ENCODE measurements at regions not wholly inside any gene's neighbourhood (a gene's known extent, or its start where the extent isn't known, plus 50 kb on each side); places are given as distances from the start of the nearest gene placed in this dataset.

- Histone ChIP-seq H3K4me1 (ENCODE audit: control insufficient read depth, insufficient read depth, low read length) (no peaks in the 10 kb centered on the region; the same call in 1 of the 2 replicates), H3K9me3 (ENCODE audit: control insufficient read depth, insufficient read depth, low read depth, low read length) (no peaks in the 10 kb centered on the region), H3K36me3 (ENCODE audit: control insufficient read depth in 2 of 2, insufficient read depth in 1 of 2, low read length in 2 of 2) (no peaks in the 10 kb centered on the region), H3K4me3 (ENCODE audit: low read depth, low read length) (no peak overlapping the region), H3K27ac (ENCODE audit: extremely low read depth, low read depth, low read length) (no peak overlapping the region)
- ChIA-PET POLR2A (no interaction called here), CTCF (no interaction called here)
- TF ChIP-seq ZNF560 (tag by site-specific recombination; IDR thresholded peaks at IDR 0.05; ENCODE audit: borderline replicate concordance): no peak
- TF ChIP-seq ZNF404 (tag by site-specific recombination; IDR thresholded peaks at IDR 0.05): no peak
- no peak for TF ChIP-seq MYNN (tag by site-specific recombination; IDR thresholded peaks at IDR 0.05; ENCODE audit: borderline replicate concordance)
- TF ChIP-seq WT1 (tag by site-specific recombination; IDR thresholded peaks at IDR 0.05): no peak
Observed at GRCh38 chr13:50671497-50671850, 172.0 kb downstream of the DLEU7 start.

GRCh38 chr13:50672025-50672424 lies 171.5 kb downstream of the DLEU7 start:
- no peak overlapping the region for H3K27ac ChIP-seq (ENCODE audit: extremely low read depth, low read depth, low read length)
- ChIA-PET POLR2A (no interaction called here), CTCF (no interaction called here)
- H3K4me3 ChIP-seq (ENCODE audit: low read depth, low read length): no peak overlapping the region
- H3K4me1 ChIP-seq (ENCODE audit: control insufficient read depth, insufficient read depth, low read length): no peaks in the 10 kb centered on the region; the same call in 1 of the 2 replicates
- H3K9me3 ChIP-seq (ENCODE audit: control insufficient read depth, insufficient read depth, low read depth, low read length): no peaks in the 10 kb centered on the region
- no peak for TF ChIP-seq PATZ1 (tag by site-specific recombination; IDR thresholded peaks at IDR 0.05)
- TF ChIP-seq ZNF16 (tag by site-specific recombination; IDR thresholded peaks at IDR 0.05; ENCODE audit: low read depth): no peak
- TF ChIP-seq ZNF239 (tag by site-specific recombination; IDR thresholded peaks at IDR 0.05): no peak
- TF ChIP-seq ZNF704 (tag by site-specific recombination; IDR thresholded peaks at IDR 0.05): no peak
- no peak for TF ChIP-seq ZNF558 (tag by site-specific recombination; IDR thresholded peaks at IDR 0.05)
- TF ChIP-seq ZNF335 (tag by site-specific recombination; conservative IDR thresholded peaks at IDR 0.05): no peak
- TF ChIP-seq RBAK (tag by site-specific recombination; IDR thresholded peaks at IDR 0.05): no peak
- no peak for TF ChIP-seq ZNF521 (tag by site-specific recombination; IDR thresholded peaks at IDR 0.05)
- no peak for TF ChIP-seq ZFP69B (tag by site-specific recombination; IDR thresholded peaks at IDR 0.05)
- TF ChIP-seq YY2 (tag by site-specific recombination; IDR thresholded peaks at IDR 0.05): no peak
- no peak for TF ChIP-seq HOXC10 (CRISPR knock-in tag; IDR thresholded peaks at IDR 0.05)
- TF ChIP-seq ZNF155 (tag by site-specific recombination; IDR thresholded peaks at IDR 0.05): no peak
- TF ChIP-seq SP2 (tag by site-specific recombination; IDR thresholded peaks at IDR 0.05): no peak
- no peak for TF ChIP-seq ZNF221 (tag by site-specific recombination; IDR thresholded peaks at IDR 0.05; ENCODE audit: borderline replicate concordance)
- H3K36me3 ChIP-seq (ENCODE audit: control insufficient read depth in 2 of 2, insufficient read depth in 1 of 2, low read length in 2 of 2): no peaks in the 10 kb centered on the region

- Histone ChIP-seq H3K36me3 (ENCODE audit: control insufficient read depth in 2 of 2, insufficient read depth in 1 of 2, low read length in 2 of 2) (no peaks in the 10 kb centered on the region), H3K27ac (ENCODE audit: extremely low read depth, low read depth, low read length) (no peak overlapping the region), H3K9me3 (ENCODE audit: control insufficient read depth, insufficient read depth, low read depth, low read length) (no peaks in the 10 kb centered on the region), H3K4me1 (ENCODE audit: control insufficient read depth, insufficient read depth, low read length) (no peaks in the 10 kb centered on the region; the same call in 1 of the 2 replicates), H3K4me3 (ENCODE audit: low read depth, low read length) (no peak overlapping the region)
- ChIA-PET POLR2A (no interaction called here), CTCF (no interaction called here)
- TF ChIP-seq SP3 (tag by site-specific recombination; IDR thresholded peaks at IDR 0.05) (no peak), ZNF266 (tag by site-specific recombination; IDR thresholded peaks at IDR 0.05; ENCODE audit: low read depth) (no peak), HOXC10 (CRISPR knock-in tag; IDR thresholded peaks at IDR 0.05) (no peak), ZSCAN18 (tag by site-specific recombination; IDR thresholded peaks at IDR 0.05) (no peak), ZNF629 (tag by site-specific recombination; IDR thresholded peaks at IDR 0.05) (no peak), IKZF3 (tag by site-specific recombination; IDR thresholded peaks at IDR 0.05) (no peak), ZNF324 (tag by site-specific recombination; IDR thresholded peaks at IDR 0.05) (no peak), WT1 (tag by site-specific recombination; IDR thresholded peaks at IDR 0.05) (no peak), ZNF366 (tag by site-specific recombination; conservative IDR thresholded peaks at IDR 0.05) (no peak), ZNF132 (tag by site-specific recombination; IDR thresholded peaks at IDR 0.05; ENCODE audit: borderline replicate concordance) (no peak), PATZ1 (tag by site-specific recombination; IDR thresholded peaks at IDR 0.05) (no peak)
Observed at GRCh38 chr13:50675651-50676050, 167.8 kb downstream of the DLEU7 start.

Data from HEK293 (cell line).